MCF 10A (cell line): ENCODE measurements at regions not wholly inside any gene's neighbourhood (a gene's known extent, or its start where the extent isn't known, plus 50 kb on each side); places are given as distances from the start of the nearest gene placed in this dataset.

Experiments used
- BruUV-seq: library from RNA; stranded (reverse); fragments of 400-500 nt; replicated peaks from 2 replicates; lab custom pipeline; 2021; lab: Mats Ljungman, UMichigan
- CTCF ChIA-PET: fragments of 300-600 bp; sonication (Branson Sonifier 250); formaldehyde crosslinking; extraction: SDS; loops from one replicate; lab custom pipeline; 2021; ENCODE audit warnings: antibody characterized with exemption, inconsistent platforms; lab: Yijun Ruan, JAX
- POLR2A ChIA-PET: fragments of 300-600, 350-650 bp; sonication (Branson Sonifier 250); formaldehyde crosslinking; extraction: SDS; loops from one replicate; lab custom pipeline; 2020; ENCODE audit warnings: antibody characterized with exemption, inconsistent platforms; lab: Yijun Ruan, JAX
- DNase-seq: peaks from one replicate; pipeline ENCODE4 v3.0.0-alpha.2; 2018; ENCODE audit not compliant: unreplicated experiment
- H3K27ac Mint-ChIP-seq: one replicate; pipeline ENCODE4 v1.8.0; 2022; ENCODE audit warnings: mild to moderate bottlenecking, low read depth, mixed read lengths; ENCODE audit not compliant: unreplicated experiment
- H3K27me3 Mint-ChIP-seq: one replicate; pipeline ENCODE4 v1.8.0; 2022; ENCODE audit warnings: mixed read lengths; ENCODE audit not compliant: insufficient read depth, unreplicated experiment
- H3K36me3 Mint-ChIP-seq: one replicate; pipeline ENCODE4 v1.8.0; 2022; ENCODE audit warnings: mild to moderate bottlenecking, moderate library complexity, mixed read lengths; ENCODE audit not compliant: insufficient read depth, unreplicated experiment
- H3K4me1 Mint-ChIP-seq: one replicate; pipeline ENCODE4 v1.8.0; 2022; ENCODE audit warnings: mixed read lengths; ENCODE audit not compliant: insufficient read depth, unreplicated experiment
- H3K4me3 Mint-ChIP-seq: one replicate; pipeline ENCODE4 v1.8.0; 2022; ENCODE audit warnings: mild to moderate bottlenecking, moderate library complexity, mixed read lengths; ENCODE audit not compliant: unreplicated experiment
- H3K9me3 Mint-ChIP-seq: one replicate; pipeline ENCODE4 v1.8.0; 2022; ENCODE audit warnings: mixed read lengths; ENCODE audit not compliant: unreplicated experiment
- intact Hi-C: fragments of 100-400 bp; cut with micrococcal nuclease; formaldehyde crosslinking; loops from 2 replicates; pipeline ENCODE4 v1.14.1; 2022
- TF ChIP-seq, protein P1 (sequence below): fragments of 200-600 bp; IDR thresholded peaks from one replicate; pipeline ENCODE4 v1.8.0; 2022; ENCODE audit warnings: antibody characterized with exemption, mild to moderate bottlenecking; ENCODE audit not compliant: unreplicated experiment

- Mint-ChIP-seq H3K36me3 (no peaks in the 10 kb centered on the region), H3K4me3 (no peak overlapping the region), H3K27ac (no peak overlapping the region), H3K4me1 (no peaks in the 10 kb centered on the region), H3K27me3 (no peaks in the 10 kb centered on the region), H3K9me3 (peaks cover 26% of the 10 kb centered on the region)
- no TSS peak for BruUV-seq
- ChIA-PET CTCF (no interaction called here), POLR2A (no interaction called here)
- intact Hi-C loops, result no loop called here
- no peak for DNase-seq
- TF ChIP-seq, protein P1, sequence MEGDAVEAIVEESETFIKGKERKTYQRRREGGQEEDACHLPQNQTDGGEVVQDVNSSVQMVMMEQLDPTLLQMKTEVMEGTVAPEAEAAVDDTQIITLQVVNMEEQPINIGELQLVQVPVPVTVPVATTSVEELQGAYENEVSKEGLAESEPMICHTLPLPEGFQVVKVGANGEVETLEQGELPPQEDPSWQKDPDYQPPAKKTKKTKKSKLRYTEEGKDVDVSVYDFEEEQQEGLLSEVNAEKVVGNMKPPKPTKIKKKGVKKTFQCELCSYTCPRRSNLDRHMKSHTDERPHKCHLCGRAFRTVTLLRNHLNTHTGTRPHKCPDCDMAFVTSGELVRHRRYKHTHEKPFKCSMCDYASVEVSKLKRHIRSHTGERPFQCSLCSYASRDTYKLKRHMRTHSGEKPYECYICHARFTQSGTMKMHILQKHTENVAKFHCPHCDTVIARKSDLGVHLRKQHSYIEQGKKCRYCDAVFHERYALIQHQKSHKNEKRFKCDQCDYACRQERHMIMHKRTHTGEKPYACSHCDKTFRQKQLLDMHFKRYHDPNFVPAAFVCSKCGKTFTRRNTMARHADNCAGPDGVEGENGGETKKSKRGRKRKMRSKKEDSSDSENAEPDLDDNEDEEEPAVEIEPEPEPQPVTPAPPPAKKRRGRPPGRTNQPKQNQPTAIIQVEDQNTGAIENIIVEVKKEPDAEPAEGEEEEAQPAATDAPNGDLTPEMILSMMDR, result no peak
Measured at GRCh38 chr2:129255610-129256313, 723.7 kb upstream of the RAB6C start.

- Mint-ChIP-seq H3K27me3 (no peaks in the 10 kb centered on the region), H3K9me3 (peaks cover 26% of the 10 kb centered on the region), H3K36me3 (no peaks in the 10 kb centered on the region), H3K4me1 (no peaks in the 10 kb centered on the region), H3K27ac (no peak overlapping the region), H3K4me3 (no peak overlapping the region)
- TF ChIP-seq, protein P1, result no peak
- intact Hi-C loops, result no loop called here
- BruUV-seq, result no TSS peak
- DNase-seq, result no peak
- POLR2A ChIA-PET, result no interaction called here
- CTCF ChIA-PET, result no interaction called here
Measured at GRCh38 chr2:129256642-129257041, 722.8 kb upstream of the RAB6C start.

GRCh38 chr2:129262934-129263333 is 716.5 kb upstream of the RAB6C start:
- H3K4me3 Mint-ChIP-seq, result no peak overlapping the region
- peaks cover 30% of the 10 kb centered on the region for H3K9me3 Mint-ChIP-seq
- no peak overlapping the region for H3K27ac Mint-ChIP-seq
- no peaks in the 10 kb centered on the region for H3K4me1 Mint-ChIP-seq
- intact Hi-C loops, result no loop called here
- ChIA-PET CTCF (interaction anchor here (0.6 to 1.2 kb wide), 4 partner anchors 22 to 576 kb away, joined by 3 to 5 read pairs (median 4); no protein-coding TSS in a partner anchor), POLR2A (no interaction called here)
- TF ChIP-seq, protein P1, result no peak
- BruUV-seq, result no TSS peak
- no peak for DNase-seq
- H3K27me3 Mint-ChIP-seq, result no peaks in the 10 kb centered on the region
- no peaks in the 10 kb centered on the region for H3K36me3 Mint-ChIP-seq

GRCh38 chr2:129263939-129264338 is 715.5 kb upstream of the RAB6C start:
- ChIA-PET POLR2A (no interaction called here), CTCF (interaction anchor here (1.1 kb wide), 1 partner anchor 15 kb away, joined by 3 read pairs; no protein-coding TSS in a partner anchor)
- Mint-ChIP-seq H3K27ac (no peak overlapping the region), H3K36me3 (no peaks in the 10 kb centered on the region), H3K27me3 (no peaks in the 10 kb centered on the region), H3K4me1 (no peaks in the 10 kb centered on the region), H3K9me3 (peaks cover 26% of the 10 kb centered on the region), H3K4me3 (no peak overlapping the region)
- DNase-seq, result no peak
- TF ChIP-seq, protein P1, result no peak
- intact Hi-C loops, result no loop called here
- BruUV-seq, result no TSS peak
